Neuronal stem cell (in vitro differentiated cells): ENCODE measurements at regions not wholly inside any gene's neighbourhood (a gene's known extent, or its start where the extent isn't known, plus 50 kb on each side); places are given as distances from the start of the nearest gene placed in this dataset.

ENCODE experiments used
- DNase-seq: peaks from one replicate; pipeline ENCODE4 v3.0.0-alpha.2; 2013; ENCODE audit warnings: low spot score
- H2AFZ ChIP-seq: one replicate; pipeline ENCODE4 v1.6.1; 2013; ENCODE audit warnings: mild to moderate bottlenecking, low read length, inconsistent platforms
- H2AK5ac ChIP-seq: 2 replicates; pipeline ENCODE4 v1.6.1; 2013; ENCODE audit warnings: low read depth, mild to moderate bottlenecking, inconsistent platforms, low read length, moderate library complexity, mixed read lengths
- H2BK120ac ChIP-seq: 2 replicates; pipeline ENCODE4 v1.6.1; 2013; ENCODE audit warnings: low read depth, mild to moderate bottlenecking, inconsistent platforms, low read length, moderate library complexity, mixed read lengths
- H2BK12ac ChIP-seq: one replicate; pipeline ENCODE4 v1.6.1; 2013; ENCODE audit warnings: low read length, inconsistent platforms
- H2BK15ac ChIP-seq: 2 replicates; pipeline ENCODE4 v1.6.1; 2013; ENCODE audit warnings: mild to moderate bottlenecking, low read length, inconsistent platforms, mixed read lengths
- H2BK5ac ChIP-seq: one replicate; pipeline ENCODE4 v1.6.1; 2013; ENCODE audit warnings: inconsistent platforms, mild to moderate bottlenecking, low read length, moderate library complexity
- H3K14ac ChIP-seq: one replicate; pipeline ENCODE4 v1.6.1; 2013; ENCODE audit warnings: low read length, inconsistent platforms
- H3K18ac ChIP-seq: 2 replicates; pipeline ENCODE4 v1.6.1; 2013; ENCODE audit warnings: low read length, inconsistent platforms
- H3K23ac ChIP-seq: 2 replicates; pipeline ENCODE4 v1.6.1; 2013; ENCODE audit warnings: low read depth, mild to moderate bottlenecking, mixed read lengths, low read length, inconsistent platforms; ENCODE audit not compliant: poor library complexity
- H3K27ac ChIP-seq: replicated peaks from 3 replicates; pipeline ENCODE4 v1.5.1; 2013; ENCODE audit warnings: low read length, inconsistent platforms
- H3K27me3 ChIP-seq, 3 experiments: 2 replicates each; pipeline ENCODE4 v1.6.1; 2013; ENCODE audit warnings: low read length in 3 of 3, mild to moderate bottlenecking in 2 of 3, inconsistent platforms in 1 of 3, low read depth in 1 of 3, mixed read lengths in 1 of 3, moderate library complexity in 1 of 3; ENCODE audit not compliant: control insufficient read depth in 3 of 3, insufficient read depth in 3 of 3
- H3K36me3 ChIP-seq, 2 donors: replicated peaks in 1 of 2; 2 replicates each; pipeline ENCODE4 v1.6.1; 2013; ENCODE audit warnings: low read length in 2 of 2; ENCODE audit not compliant: control insufficient read depth in 2 of 2, insufficient read depth in 2 of 2
- H3K4ac ChIP-seq: 2 replicates; pipeline ENCODE4 v1.6.1; 2013; ENCODE audit warnings: inconsistent platforms, mild to moderate bottlenecking, low read length, moderate library complexity
- H3K4me1 ChIP-seq, 2 donors: 1 replicate in 1 of 2; 2 replicates in 1 of 2; pipeline ENCODE4 v1.6.1; 2013; ENCODE audit warnings: low read length in 2 of 2, low read depth in 1 of 2; ENCODE audit not compliant: control insufficient read depth in 2 of 2, insufficient read depth in 1 of 2
- H3K4me2 ChIP-seq: one replicate; pipeline ENCODE4 v1.6.1; 2013; ENCODE audit warnings: mild to moderate bottlenecking, low read length, inconsistent platforms; ENCODE audit not compliant: insufficient read depth, poor library complexity, severe bottlenecking
- H3K4me3 ChIP-seq, 2 donors: 2 replicates each; pipeline ENCODE4 v1.5.1; 2013; ENCODE audit warnings: low read length in 2 of 2, mild to moderate bottlenecking in 2 of 2, inconsistent platforms in 1 of 2, moderate library complexity in 1 of 2
- H3K79me1 ChIP-seq: one replicate; pipeline ENCODE4 v1.6.1; 2013; ENCODE audit warnings: low read depth, mild to moderate bottlenecking, inconsistent platforms, low read length, moderate library complexity
- H3K9ac ChIP-seq: one replicate; pipeline ENCODE4 v1.6.1; 2013; ENCODE audit warnings: mild to moderate bottlenecking, low read depth, low read length, inconsistent platforms; ENCODE audit not compliant: poor library complexity
- H3K9me3 ChIP-seq, 2 donors: replicated peaks in 1 of 2; 2 replicates each; pipeline versions ENCODE3 to v1.6.1; 2013; ENCODE audit warnings: low read length in 2 of 2, mild to moderate bottlenecking in 2 of 2, inconsistent platforms in 1 of 2, low read depth in 1 of 2, mixed read lengths in 1 of 2, moderate library complexity in 1 of 2; ENCODE audit not compliant: control insufficient read depth in 2 of 2, insufficient read depth in 1 of 2
- H4K8ac ChIP-seq: one replicate; pipeline ENCODE4 v1.6.1; 2013; ENCODE audit warnings: low read depth, mild to moderate bottlenecking, inconsistent platforms, low read length, moderate library complexity
- H4K91ac ChIP-seq: one replicate; pipeline ENCODE4 v1.6.1; 2013; ENCODE audit warnings: low read length, low read depth, mild to moderate bottlenecking, inconsistent platforms; ENCODE audit not compliant: poor library complexity
- WGBS, 2 donors: extraction: QIAGEN DNeasy Blood & Tissue Kit; methylation state at CpG; one replicate each; pipeline ENCODE4 v1.1.7; 2013; ENCODE audit warnings: missing lambda C conversion rate in 2 of 2, mixed read lengths in 1 of 2; ENCODE audit not compliant: insufficient read length in 2 of 2, insufficient replicate concordance in 1 of 2; ENCODE audit errors: extremely low coverage in 2 of 2; 5-methylcytosine and 5-hydroxymethylcytosine counted together

DNA sequence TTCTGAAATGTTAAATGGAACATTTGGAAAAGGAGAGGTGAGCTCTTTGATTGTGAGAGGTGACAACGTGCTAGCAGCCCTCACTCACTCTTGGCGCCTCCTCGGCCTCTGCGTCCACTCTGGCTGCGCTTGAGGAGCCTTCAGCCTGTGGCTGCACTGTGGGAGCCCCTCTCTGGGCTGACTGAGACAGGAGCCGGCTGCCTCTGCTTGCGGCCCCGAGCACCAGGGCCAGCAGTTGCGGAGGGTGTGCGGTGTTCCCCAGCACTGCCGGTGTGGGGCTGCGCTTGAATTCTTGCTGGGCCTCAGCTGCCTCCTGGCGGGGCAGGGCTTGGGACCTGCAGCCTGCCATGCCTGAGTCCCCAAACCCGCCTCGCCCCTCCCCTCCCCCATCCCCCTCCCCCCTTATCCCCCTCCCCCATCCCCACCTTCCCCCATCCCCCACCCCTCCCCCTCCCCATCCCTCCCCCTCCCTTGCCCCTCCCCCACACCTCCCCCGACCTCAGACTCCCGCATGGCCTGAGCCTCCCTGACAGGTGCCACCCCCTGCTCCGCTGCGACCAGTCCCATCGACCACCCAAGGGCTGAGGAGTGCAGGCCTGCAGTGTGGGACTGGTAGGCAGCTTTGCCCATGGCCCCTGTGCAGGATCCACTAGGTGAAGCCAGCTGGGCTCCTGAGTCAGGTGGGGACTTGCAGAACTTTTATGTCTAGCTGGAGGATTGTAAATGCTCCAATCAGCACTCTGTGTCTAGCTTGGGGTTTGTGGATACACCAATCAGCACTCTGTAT is 411.0 kb downstream of the OLFM4 start:
- Histone ChIP-seq H3K18ac (no peak overlapping the region), H3K14ac (no peak overlapping the region), H4K91ac (no peak overlapping the region), H2BK5ac (no peak overlapping the region), H3K27ac (no peak overlapping the region), H3K23ac (no peak overlapping the region), H3K4me3 (peak overlapping the region in 1 of 2 donors; percentile 16), H3K27me3 (no peaks in the 10 kb centered on the region), H3K4ac (no peak overlapping the region), H2BK12ac (no peak overlapping the region), H3K79me1 (no peaks in the 10 kb centered on the region), H2AK5ac (no peak overlapping the region), H4K8ac (no peak overlapping the region), H2BK120ac (no peak overlapping the region), H3K9ac (no peak overlapping the region), H3K36me3 (no peaks in the 10 kb centered on the region), H3K4me1 (no peaks in the 10 kb centered on the region), H3K9me3 (peaks cover 0 to 4% of the 10 kb centered on the region in 2 donors), H2AFZ (no peak overlapping the region), H3K4me2 (no peak overlapping the region), H2BK15ac (no peak overlapping the region)
- no CpG with 5 or more reads among the region's 20 CpGs for WGBS, 2 donors
- DNase-seq, result no peak

DNA sequence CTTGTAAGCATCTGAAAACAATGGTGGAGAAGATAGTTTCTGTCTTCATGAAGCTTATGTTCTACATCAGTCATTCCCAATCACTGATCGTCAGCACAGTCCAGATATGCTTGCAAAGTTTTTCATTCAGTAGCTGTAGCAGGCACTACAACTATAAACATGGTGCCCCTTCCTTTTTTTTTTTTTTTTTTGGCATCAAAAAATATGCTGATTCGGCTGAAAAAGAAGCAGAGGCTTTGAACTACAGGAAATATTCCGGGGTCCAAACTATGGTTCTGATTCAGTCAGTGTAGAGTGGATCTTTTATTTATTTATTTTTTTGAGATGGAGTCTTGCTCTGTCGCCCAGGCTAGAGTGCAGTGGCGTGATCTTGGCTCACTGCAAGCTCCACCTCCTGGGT is 414.4 kb downstream of the OLFM4 start:
- Histone ChIP-seq H3K36me3 (no peaks in the 10 kb centered on the region), H3K4me3 (no peak overlapping the region), H2BK15ac (no peak overlapping the region), H3K4ac (no peak overlapping the region), H3K27me3 (no peaks in the 10 kb centered on the region), H2BK12ac (no peak overlapping the region), H3K79me1 (no peaks in the 10 kb centered on the region), H2AK5ac (no peak overlapping the region), H4K91ac (no peak overlapping the region), H2BK120ac (no peak overlapping the region), H3K9me3 (peaks cover 0 to 4% of the 10 kb centered on the region in 2 donors), H2AFZ (no peak overlapping the region), H3K4me1 (no peaks in the 10 kb centered on the region), H4K8ac (no peak overlapping the region), H3K4me2 (no peak overlapping the region), H2BK5ac (no peak overlapping the region), H3K27ac (no peak overlapping the region), H3K9ac (no peak overlapping the region), H3K23ac (no peak overlapping the region), H3K14ac (no peak overlapping the region), H3K18ac (no peak overlapping the region)
- DNase-seq, result no peak
- WGBS, 2 donors, result no CpG with 5 or more reads among the region's 5 CpGs

DNA sequence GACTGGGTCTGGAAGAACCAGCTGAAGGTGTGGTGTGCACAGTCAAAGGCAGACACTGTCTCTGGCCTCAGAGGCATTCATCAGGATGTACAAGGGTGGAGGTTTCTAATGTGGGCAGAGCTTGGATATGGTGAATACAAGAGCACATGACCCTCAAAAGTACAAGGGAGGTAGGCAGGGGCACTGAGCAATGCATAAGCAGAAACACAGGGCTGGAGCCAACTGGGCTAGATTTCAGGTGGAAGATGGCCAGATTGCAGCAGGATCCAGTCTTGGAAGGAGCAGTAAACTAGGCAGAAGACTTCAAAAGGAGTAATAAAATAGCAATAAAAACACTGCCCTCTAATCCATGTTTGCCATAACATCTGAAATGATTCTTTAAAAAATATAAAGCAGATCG is 417.1 kb downstream of the OLFM4 start:
- Histone ChIP-seq H3K27ac (no peak overlapping the region), H3K23ac (no peak overlapping the region)

DNA sequence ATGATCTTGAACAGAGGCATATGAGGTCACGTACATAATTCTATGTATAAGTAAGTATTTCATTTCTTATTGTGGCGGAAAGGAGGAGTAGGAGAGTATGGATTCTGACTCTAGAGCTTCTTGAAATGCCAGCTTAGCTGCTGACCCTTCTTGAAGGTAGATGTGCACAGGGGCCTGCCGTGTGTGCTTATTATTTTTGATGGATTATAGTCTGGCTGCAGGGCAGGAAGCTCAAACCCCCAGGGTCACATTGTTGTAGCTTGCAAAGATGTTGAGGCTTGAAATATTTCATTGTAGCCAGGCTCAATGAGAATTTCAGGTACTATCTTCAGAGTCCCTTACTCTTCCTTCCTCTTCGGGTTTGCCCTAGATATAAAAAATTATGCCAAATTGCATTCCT is 418.8 kb downstream of the OLFM4 start:
- H2AK5ac ChIP-seq, result no peak overlapping the region
- H3K9ac ChIP-seq, result no peak overlapping the region
- H3K27ac ChIP-seq, result no peak overlapping the region
- H4K8ac ChIP-seq, result no peak overlapping the region
- H2AFZ ChIP-seq, result no peak overlapping the region
- DNase-seq, result no peak
- no peak overlapping the region for H4K91ac ChIP-seq
- WGBS, 2 donors, result no CpG with 5 or more reads among the region's 4 CpGs
- no peak overlapping the region for H2BK15ac ChIP-seq
- peaks cover 0 to 16% of the 10 kb centered on the region in 2 donors for H3K9me3 ChIP-seq
- no peak overlapping the region for H2BK12ac ChIP-seq
- H2BK5ac ChIP-seq, result no peak overlapping the region
- H3K14ac ChIP-seq, result no peak overlapping the region
- H3K4me2 ChIP-seq, result no peak overlapping the region
- H2BK120ac ChIP-seq, result no peak overlapping the region
- H3K4me3 ChIP-seq, result no peak overlapping the region
- no peaks in the 10 kb centered on the region for H3K79me1 ChIP-seq
- H3K36me3 ChIP-seq, result no peaks in the 10 kb centered on the region
- H3K27me3 ChIP-seq, result no peaks in the 10 kb centered on the region
- H3K4ac ChIP-seq, result no peak overlapping the region
- no peak overlapping the region for H3K18ac ChIP-seq
- H3K23ac ChIP-seq, result no peak overlapping the region
- H3K4me1 ChIP-seq, result no peaks in the 10 kb centered on the region

More for the DNA sequence above, 417.1 kb downstream of the OLFM4 start:
- Histone ChIP-seq H2AFZ (no peak overlapping the region), H4K8ac (no peak overlapping the region), H3K79me1 (no peaks in the 10 kb centered on the region), H3K18ac (peak overlapping the region; percentile 33), H3K4me2 (no peak overlapping the region), H3K4ac (no peak overlapping the region), H3K36me3 (no peaks in the 10 kb centered on the region), H2BK15ac (no peak overlapping the region), H2BK12ac (no peak overlapping the region), H3K9me3 (peaks cover 0 to 13% of the 10 kb centered on the region in 2 donors), H3K9ac (no peak overlapping the region), H3K4me3 (no peak overlapping the region), H2BK120ac (no peak overlapping the region), H2BK5ac (no peak overlapping the region), H3K4me1 (no peaks in the 10 kb centered on the region), H3K14ac (no peak overlapping the region), H3K27me3 (no peaks in the 10 kb centered on the region), H2AK5ac (no peak overlapping the region), H4K91ac (no peak overlapping the region)
- no peak for DNase-seq
- WGBS, 2 donors, result no CpG with 5 or more reads among the region's 1 CpG
